ENCODE measurements at regions not wholly inside any gene's neighbourhood (a gene's known extent, or its start where the extent isn't known, plus 50 kb on each side); places are given as distances from the start of the nearest gene placed in this dataset.

DNA sequence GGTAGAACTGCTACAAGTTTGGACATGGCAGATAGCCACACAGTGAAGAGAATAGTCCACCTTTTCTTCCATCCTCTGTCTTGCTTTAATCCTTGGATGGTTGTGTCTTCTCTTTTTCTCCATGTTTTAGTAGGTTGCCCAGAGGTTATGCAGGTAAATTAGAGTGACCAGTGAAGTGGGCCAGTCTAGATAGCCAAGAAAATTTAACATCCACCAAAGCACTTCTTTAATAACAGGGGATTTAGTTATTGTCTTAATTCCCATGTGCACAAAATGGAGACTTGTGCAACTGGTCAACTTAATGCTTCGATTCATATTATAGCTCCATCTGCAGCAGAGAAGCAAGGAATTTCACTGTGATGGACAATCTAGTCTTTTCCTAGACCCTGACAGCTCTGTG lies 58.8 kb upstream of the RCN1 start:
- TF ChIP-seq, protein P1, sequence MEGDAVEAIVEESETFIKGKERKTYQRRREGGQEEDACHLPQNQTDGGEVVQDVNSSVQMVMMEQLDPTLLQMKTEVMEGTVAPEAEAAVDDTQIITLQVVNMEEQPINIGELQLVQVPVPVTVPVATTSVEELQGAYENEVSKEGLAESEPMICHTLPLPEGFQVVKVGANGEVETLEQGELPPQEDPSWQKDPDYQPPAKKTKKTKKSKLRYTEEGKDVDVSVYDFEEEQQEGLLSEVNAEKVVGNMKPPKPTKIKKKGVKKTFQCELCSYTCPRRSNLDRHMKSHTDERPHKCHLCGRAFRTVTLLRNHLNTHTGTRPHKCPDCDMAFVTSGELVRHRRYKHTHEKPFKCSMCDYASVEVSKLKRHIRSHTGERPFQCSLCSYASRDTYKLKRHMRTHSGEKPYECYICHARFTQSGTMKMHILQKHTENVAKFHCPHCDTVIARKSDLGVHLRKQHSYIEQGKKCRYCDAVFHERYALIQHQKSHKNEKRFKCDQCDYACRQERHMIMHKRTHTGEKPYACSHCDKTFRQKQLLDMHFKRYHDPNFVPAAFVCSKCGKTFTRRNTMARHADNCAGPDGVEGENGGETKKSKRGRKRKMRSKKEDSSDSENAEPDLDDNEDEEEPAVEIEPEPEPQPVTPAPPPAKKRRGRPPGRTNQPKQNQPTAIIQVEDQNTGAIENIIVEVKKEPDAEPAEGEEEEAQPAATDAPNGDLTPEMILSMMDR (IDR thresholded peaks at IDR 0.05; ENCODE audit: insufficient read depth, low read length, poor library complexity, severe bottlenecking) = no peak
- TF ChIP-seq EZH2phosphoT487 (conservative IDR thresholded peaks at IDR 0.05; ENCODE audit: low read length) = no peak
